BJ (cell line): ENCODE measurements at regions not wholly inside any gene's neighbourhood (a gene's known extent, or its start where the extent isn't known, plus 50 kb on each side); places are given as distances from the start of the nearest gene placed in this dataset.

Experiments
- CTCF ChIA-PET: fragments of 350-600 bp; formaldehyde crosslinking; extraction: SDS; loops from one replicate; lab custom pipeline; 2021; ENCODE audit warnings: antibody characterized with exemption, inconsistent platforms; lab: Yijun Ruan, JAX
- POLR2A ChIA-PET: fragments of 300-600 bp; sonication (Branson Sonifier 250); formaldehyde crosslinking; extraction: SDS; loops from one replicate; lab custom pipeline; 2021; ENCODE audit warnings: antibody characterized with exemption; lab: Charles Lee
- DNase-seq: peaks from one replicate; pipeline ENCODE4 v3.0.0-alpha.2; 2011; ENCODE audit warnings: low read depth
- H3K27me3 ChIP-seq: 2 replicates; pipeline ENCODE4 v1.6.0; 2011; ENCODE audit warnings: low read length; ENCODE audit not compliant: control insufficient read depth, insufficient read depth
- H3K36me3 ChIP-seq: 2 replicates; pipeline ENCODE4 v1.5.1; 2011; ENCODE audit warnings: low read length; ENCODE audit not compliant: control insufficient read depth, insufficient read depth
- H3K4me3 ChIP-seq: 2 replicates; pipeline ENCODE4 v1.5.1; 2011; ENCODE audit warnings: low read depth, mild to moderate bottlenecking, control low read depth, low read length
- TF ChIP-seq, protein P1 (sequence below): IDR thresholded peaks from 2 replicates; pipeline ENCODE4 v1.5.1; 2011; ENCODE audit warnings: low read depth, mild to moderate bottlenecking, control low read depth, inconsistent platforms, low read length, moderate library complexity; ENCODE audit not compliant: insufficient read depth

DNA sequence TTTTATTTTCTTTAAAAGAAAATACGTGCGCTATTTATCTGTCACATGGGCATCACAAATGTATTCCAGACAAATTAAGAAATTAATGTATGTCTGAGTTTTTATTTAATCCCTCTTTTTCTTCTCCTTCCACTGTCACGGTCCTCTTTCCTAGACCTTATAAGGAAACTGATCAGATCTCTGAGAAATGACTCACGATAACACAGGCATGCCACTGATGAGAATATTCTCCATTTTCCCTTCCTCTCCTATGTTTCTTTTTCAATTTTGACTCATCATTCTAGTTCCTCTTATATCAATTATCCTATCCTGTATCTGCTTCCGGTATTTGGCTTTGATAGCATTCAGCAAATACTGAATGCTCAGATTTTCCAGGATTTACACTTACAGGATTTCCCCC, 121.8 kb downstream of the DSC3 start:
- Histone ChIP-seq H3K36me3 (no peaks in the 10 kb centered on the region), H3K4me3 (no peak overlapping the region), H3K27me3 (no peaks in the 10 kb centered on the region)
- TF ChIP-seq, protein P1, sequence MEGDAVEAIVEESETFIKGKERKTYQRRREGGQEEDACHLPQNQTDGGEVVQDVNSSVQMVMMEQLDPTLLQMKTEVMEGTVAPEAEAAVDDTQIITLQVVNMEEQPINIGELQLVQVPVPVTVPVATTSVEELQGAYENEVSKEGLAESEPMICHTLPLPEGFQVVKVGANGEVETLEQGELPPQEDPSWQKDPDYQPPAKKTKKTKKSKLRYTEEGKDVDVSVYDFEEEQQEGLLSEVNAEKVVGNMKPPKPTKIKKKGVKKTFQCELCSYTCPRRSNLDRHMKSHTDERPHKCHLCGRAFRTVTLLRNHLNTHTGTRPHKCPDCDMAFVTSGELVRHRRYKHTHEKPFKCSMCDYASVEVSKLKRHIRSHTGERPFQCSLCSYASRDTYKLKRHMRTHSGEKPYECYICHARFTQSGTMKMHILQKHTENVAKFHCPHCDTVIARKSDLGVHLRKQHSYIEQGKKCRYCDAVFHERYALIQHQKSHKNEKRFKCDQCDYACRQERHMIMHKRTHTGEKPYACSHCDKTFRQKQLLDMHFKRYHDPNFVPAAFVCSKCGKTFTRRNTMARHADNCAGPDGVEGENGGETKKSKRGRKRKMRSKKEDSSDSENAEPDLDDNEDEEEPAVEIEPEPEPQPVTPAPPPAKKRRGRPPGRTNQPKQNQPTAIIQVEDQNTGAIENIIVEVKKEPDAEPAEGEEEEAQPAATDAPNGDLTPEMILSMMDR = no peak
- CTCF ChIA-PET = no interaction called here
- POLR2A ChIA-PET = no interaction called here
- DNase-seq = no peak

DNA sequence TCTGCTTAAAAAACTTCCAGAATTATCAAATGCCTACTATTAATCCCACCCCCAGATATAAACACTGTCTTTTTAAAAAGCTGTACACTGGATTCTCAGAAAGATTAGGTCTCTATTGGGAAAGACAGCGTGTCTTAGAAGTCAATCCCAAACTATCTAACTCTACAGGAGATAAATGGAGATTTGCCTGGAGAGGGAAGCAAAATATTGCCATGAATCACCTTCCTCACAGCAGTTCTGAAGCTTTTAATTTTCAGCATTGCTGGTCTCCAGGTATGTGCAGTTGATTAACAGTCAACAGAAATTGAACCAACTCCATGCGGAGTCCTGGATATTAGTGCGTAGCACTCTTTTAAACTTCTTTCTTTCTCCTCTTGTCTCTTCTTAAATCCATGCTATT, 122.2 kb downstream of the DSC3 start:
- DNase-seq = no peak
- H3K4me3 ChIP-seq = no peak overlapping the region
- POLR2A ChIA-PET = no interaction called here
- CTCF ChIA-PET = no interaction called here
- no peaks in the 10 kb centered on the region for H3K27me3 ChIP-seq
- TF ChIP-seq, protein P1 = no peak
- no peaks in the 10 kb centered on the region for H3K36me3 ChIP-seq

DNA sequence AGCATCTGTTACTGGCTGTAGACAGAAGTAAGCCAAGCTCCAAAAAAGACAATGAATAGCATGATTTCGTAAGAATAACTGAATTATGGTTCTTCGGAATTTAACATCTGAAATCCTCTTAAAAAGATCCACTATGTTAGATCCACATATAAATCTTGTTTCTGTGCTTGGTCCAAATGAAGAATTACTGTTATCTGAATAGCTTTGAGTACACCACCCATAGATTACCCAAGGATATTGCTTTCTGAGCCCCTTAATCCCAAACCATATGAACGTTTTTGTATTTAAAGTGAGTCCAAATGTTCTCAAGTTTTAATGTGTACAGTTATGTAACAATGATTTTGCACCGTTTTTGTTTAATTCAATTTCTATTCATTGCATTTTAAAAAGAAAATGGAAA, 124.9 kb downstream of the DSC3 start:
- CTCF ChIA-PET = no interaction called here
- no peak overlapping the region for H3K4me3 ChIP-seq
- H3K36me3 ChIP-seq = no peaks in the 10 kb centered on the region
- no peak for DNase-seq
- POLR2A ChIA-PET = no interaction called here
- TF ChIP-seq, protein P1 = no peak
- no peaks in the 10 kb centered on the region for H3K27me3 ChIP-seq

DNA sequence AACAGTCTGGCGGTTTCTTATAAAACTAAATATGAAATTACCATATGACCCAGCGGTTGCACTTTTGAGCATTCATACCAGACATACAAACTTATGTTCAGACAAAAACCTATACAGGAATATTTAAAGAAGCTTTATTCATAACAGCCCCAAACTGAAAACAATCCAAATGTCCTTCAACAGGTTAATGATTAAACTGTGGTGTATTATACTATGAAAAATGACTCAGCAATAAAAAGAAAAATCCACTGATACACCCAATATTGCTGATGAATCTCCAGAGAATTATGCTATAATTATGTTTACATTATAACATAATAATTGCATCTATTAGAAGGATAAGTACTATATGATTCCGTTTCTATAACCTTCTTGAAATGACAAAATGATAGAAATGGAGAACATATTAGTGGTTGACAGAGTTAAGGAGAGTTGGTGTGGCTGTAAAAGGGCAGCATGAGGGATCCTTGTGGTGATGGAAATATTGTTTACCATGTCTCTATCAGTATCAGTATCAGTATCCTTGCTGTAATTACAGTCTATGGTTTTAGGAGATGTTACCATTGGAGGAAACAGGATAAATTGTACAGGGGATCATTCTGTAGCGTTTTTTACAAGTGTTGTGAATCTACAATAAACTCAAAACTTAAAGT, 127.1 kb downstream of the DSC3 start:
- Histone ChIP-seq H3K36me3 (no peaks in the 10 kb centered on the region), H3K4me3 (no peak overlapping the region), H3K27me3 (no peaks in the 10 kb centered on the region)
- POLR2A ChIA-PET = no interaction called here
- TF ChIP-seq, protein P1 = no peak
- no peak for DNase-seq
- CTCF ChIA-PET = no interaction called here

DNA sequence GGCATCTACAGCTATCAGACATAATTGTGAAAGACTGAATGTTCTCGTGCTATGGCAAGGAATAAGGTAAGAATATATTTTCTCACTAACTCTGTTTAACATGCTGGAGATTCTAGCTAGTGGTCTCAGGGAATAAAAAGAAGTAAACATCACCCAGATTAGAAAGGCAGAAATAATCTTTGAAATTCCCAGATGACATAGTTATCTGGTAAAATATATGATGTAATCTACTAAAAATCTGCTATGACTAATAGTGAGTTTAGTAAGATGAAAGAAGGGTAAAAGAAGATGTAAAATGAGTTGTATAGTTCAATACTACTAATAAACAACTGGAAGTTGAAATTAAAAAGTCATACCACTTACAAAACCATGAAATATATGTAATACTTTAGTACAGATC, 134.2 kb downstream of the DSC3 start:
- Histone ChIP-seq H3K36me3 (no peaks in the 10 kb centered on the region), H3K27me3 (no peaks in the 10 kb centered on the region), H3K4me3 (no peak overlapping the region)
- no peak for DNase-seq
- TF ChIP-seq, protein P1 = no peak
- POLR2A ChIA-PET = no interaction called here
- CTCF ChIA-PET = no interaction called here
